ENCODE measurements at regions not wholly inside any gene's neighbourhood (a gene's known extent, or its start where the extent isn't known, plus 50 kb on each side); places are given as distances from the start of the nearest gene placed in this dataset.

DNA sequence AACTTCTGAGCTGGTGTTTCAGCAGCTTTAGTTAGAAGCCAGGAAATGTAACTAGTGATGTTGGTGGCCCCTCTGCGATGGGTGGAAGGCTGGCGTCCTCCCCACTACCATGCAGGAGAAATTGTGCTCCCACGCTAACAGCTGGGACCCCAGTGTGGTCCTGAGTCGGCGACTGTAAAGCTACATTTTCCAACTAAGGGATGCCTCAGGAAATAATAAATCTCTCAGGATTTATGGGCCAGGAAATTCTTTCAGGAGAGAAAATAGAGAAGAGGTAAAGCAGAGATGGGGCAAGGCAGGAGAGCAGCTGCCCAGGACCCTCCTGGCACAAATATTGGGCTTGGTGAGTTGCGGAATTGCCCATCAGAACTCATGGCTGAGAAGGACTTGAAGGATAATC lies 186.9 kb downstream of the OPA1 start:
- TF ChIP-seq, protein P1, sequence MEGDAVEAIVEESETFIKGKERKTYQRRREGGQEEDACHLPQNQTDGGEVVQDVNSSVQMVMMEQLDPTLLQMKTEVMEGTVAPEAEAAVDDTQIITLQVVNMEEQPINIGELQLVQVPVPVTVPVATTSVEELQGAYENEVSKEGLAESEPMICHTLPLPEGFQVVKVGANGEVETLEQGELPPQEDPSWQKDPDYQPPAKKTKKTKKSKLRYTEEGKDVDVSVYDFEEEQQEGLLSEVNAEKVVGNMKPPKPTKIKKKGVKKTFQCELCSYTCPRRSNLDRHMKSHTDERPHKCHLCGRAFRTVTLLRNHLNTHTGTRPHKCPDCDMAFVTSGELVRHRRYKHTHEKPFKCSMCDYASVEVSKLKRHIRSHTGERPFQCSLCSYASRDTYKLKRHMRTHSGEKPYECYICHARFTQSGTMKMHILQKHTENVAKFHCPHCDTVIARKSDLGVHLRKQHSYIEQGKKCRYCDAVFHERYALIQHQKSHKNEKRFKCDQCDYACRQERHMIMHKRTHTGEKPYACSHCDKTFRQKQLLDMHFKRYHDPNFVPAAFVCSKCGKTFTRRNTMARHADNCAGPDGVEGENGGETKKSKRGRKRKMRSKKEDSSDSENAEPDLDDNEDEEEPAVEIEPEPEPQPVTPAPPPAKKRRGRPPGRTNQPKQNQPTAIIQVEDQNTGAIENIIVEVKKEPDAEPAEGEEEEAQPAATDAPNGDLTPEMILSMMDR (conservative IDR thresholded peaks at IDR 0.05 in 1 of 2, IDR thresholded peaks at IDR 0.05 in 1 of 2; ENCODE audit: extremely low read depth in 1 of 2, insufficient read depth in 1 of 2, low read depth in 1 of 2, low read length in 2 of 2): no peak
- no peak for TF ChIP-seq EZH2 (IDR thresholded peaks at IDR 0.05; ENCODE audit: borderline replicate concordance, low read length)
